ENCODE measurements at regions not wholly inside any gene's neighbourhood (a gene's known extent, or its start where the extent isn't known, plus 50 kb on each side); places are given as distances from the start of the nearest gene placed in this dataset.

GRCh38 chr9:17018540-17019196 lies 116.2 kb upstream of the CNTLN start:
- DNase-seq (ENCODE audit: low spot score) = no peak

- DNase-seq (ENCODE audit: low spot score) = no peak
Measured at GRCh38 chr9:17017931-17018491, 116.8 kb upstream of the CNTLN start.

GRCh38 chr9:17013891-17014290 lies 120.9 kb upstream of the CNTLN start:
- DNase-seq (ENCODE audit: low spot score) = no peak

GRCh38 chr9:17013010-17013409 lies 121.8 kb upstream of the CNTLN start:
- no peak for DNase-seq (ENCODE audit: low spot score)

GRCh38 chr9:17011880-17012279 lies 123.0 kb upstream of the CNTLN start:
- DNase-seq (ENCODE audit: low spot score) = no peak

- no peak for DNase-seq (ENCODE audit: low spot score)
Measured at GRCh38 chr9:17009071-17009470, 125.8 kb upstream of the CNTLN start.

- DNase-seq (ENCODE audit: low spot score) = no peak
Measured at GRCh38 chr9:17005056-17005823, 129.6 kb upstream of the CNTLN start.

GRCh38 chr9:17004500-17004899 lies 130.3 kb upstream of the CNTLN start:
- no peak for DNase-seq (ENCODE audit: low spot score)

GRCh38 chr9:17003576-17004240 lies 131.1 kb upstream of the CNTLN start:
- no peak for DNase-seq (ENCODE audit: low spot score)

GRCh38 chr9:16996901-16997491 lies 126.5 kb upstream of the BNC2 start:
- DNase-seq (ENCODE audit: low spot score) = no peak

- no peak for DNase-seq (ENCODE audit: low spot score)
Measured at GRCh38 chr9:16992138-16992537, 121.7 kb upstream of the BNC2 start.

GRCh38 chr9:16987026-16987425 lies 116.6 kb upstream of the BNC2 start:
- DNase-seq (ENCODE audit: low spot score) = no peak

GRCh38 chr9:16986556-16986955 lies 116.1 kb upstream of the BNC2 start:
- no peak for DNase-seq (ENCODE audit: low spot score)

- DNase-seq (ENCODE audit: low spot score) = no peak
Measured at GRCh38 chr9:16985559-16986348, 115.3 kb upstream of the BNC2 start.

GRCh38 chr9:16982780-16983310 lies 112.4 kb upstream of the BNC2 start:
- DNase-seq (ENCODE audit: low spot score) = no peak

GRCh38 chr9:16976427-16976826 lies 106.0 kb upstream of the BNC2 start:
- no peak for DNase-seq (ENCODE audit: low spot score)

- no peak for DNase-seq (ENCODE audit: low spot score)
Measured at GRCh38 chr9:16974436-16974835, 104.0 kb upstream of the BNC2 start.

GRCh38 chr9:16970321-16970720 lies 99.9 kb upstream of the BNC2 start:
- no peak for DNase-seq (ENCODE audit: low spot score)

GRCh38 chr9:16964228-16964627 lies 93.8 kb upstream of the BNC2 start:
- DNase-seq (ENCODE audit: low spot score) = no peak

- no peak for DNase-seq (ENCODE audit: low spot score)
Measured at GRCh38 chr9:16960084-16960483, 89.6 kb upstream of the BNC2 start.

- DNase-seq (ENCODE audit: low spot score) = no peak
Measured at GRCh38 chr9:16959391-16959790, 88.9 kb upstream of the BNC2 start.

All from cerebellar cortex (tissue), 1 donor.